ENCODE measurements at regions not wholly inside any gene's neighbourhood (a gene's known extent, or its start where the extent isn't known, plus 50 kb on each side); places are given as distances from the start of the nearest gene placed in this dataset.

GRCh38 chr3:89625945-89626344 is 518.5 kb downstream of the EPHA3 start:
- DNase-seq (ENCODE audit: low spot score): no peak

GRCh38 chr3:89628856-89629670 is 521.6 kb downstream of the EPHA3 start:
- no peak for DNase-seq (ENCODE audit: low spot score)

GRCh38 chr3:89635137-89635536 is 527.7 kb downstream of the EPHA3 start:
- DNase-seq (ENCODE audit: low spot score): no peak

GRCh38 chr3:89644716-89645115 is 537.3 kb downstream of the EPHA3 start:
- DNase-seq (ENCODE audit: low spot score): no peak

GRCh38 chr3:89649431-89649830 is 542.0 kb downstream of the EPHA3 start:
- no peak for DNase-seq (ENCODE audit: low spot score)

GRCh38 chr3:89654031-89654430 is 546.6 kb downstream of the EPHA3 start:
- DNase-seq (ENCODE audit: low spot score): no peak

GRCh38 chr3:89656388-89656787 is 549.0 kb downstream of the EPHA3 start:
- DNase-seq (ENCODE audit: low spot score): no peak

GRCh38 chr3:89679686-89680085 is 572.3 kb downstream of the EPHA3 start:
- no peak for DNase-seq (ENCODE audit: low spot score)

GRCh38 chr3:89682556-89682955 is 575.1 kb downstream of the EPHA3 start:
- DNase-seq (ENCODE audit: low spot score): no peak

GRCh38 chr3:89685731-89686130 is 578.3 kb downstream of the EPHA3 start:
- DNase-seq (ENCODE audit: low spot score): no peak

- DNase-seq (ENCODE audit: low spot score): peak; percentile 81
Observed at GRCh38 chr3:89690646-89691045, 583.2 kb downstream of the EPHA3 start.

- DNase-seq (ENCODE audit: low spot score): no peak
Observed at GRCh38 chr3:89692601-89693000, 585.2 kb downstream of the EPHA3 start.

- DNase-seq (ENCODE audit: low spot score): peak; percentile 13
Observed at GRCh38 chr3:89697321-89697916, 590.0 kb downstream of the EPHA3 start.

GRCh38 chr3:89698208-89698830 is 590.9 kb downstream of the EPHA3 start:
- peak; percentile 4 for DNase-seq (ENCODE audit: low spot score)

GRCh38 chr3:89699229-89699628 is 591.8 kb downstream of the EPHA3 start:
- no peak for DNase-seq (ENCODE audit: low spot score)

GRCh38 chr3:89699771-89700170 is 592.4 kb downstream of the EPHA3 start:
- peak; percentile 7 for DNase-seq (ENCODE audit: low spot score)

GRCh38 chr3:89702404-89702803 is 595.0 kb downstream of the EPHA3 start:
- no peak for DNase-seq (ENCODE audit: low spot score)

- DNase-seq (ENCODE audit: low spot score): no peak
Observed at GRCh38 chr3:89713196-89713595, 605.8 kb downstream of the EPHA3 start.

GRCh38 chr3:89714237-89714636 is 606.8 kb downstream of the EPHA3 start:
- DNase-seq (ENCODE audit: low spot score): no peak

- DNase-seq (ENCODE audit: low spot score): peak; percentile 5
Observed at GRCh38 chr3:89740080-89740880, 632.9 kb downstream of the EPHA3 start.

GRCh38 chr3:89740881-89741177 is 633.4 kb downstream of the EPHA3 start:
- peak; percentile 68 for DNase-seq (ENCODE audit: low spot score)

- no peak for DNase-seq (ENCODE audit: low spot score)
Observed at GRCh38 chr3:89742546-89742945, 635.1 kb downstream of the EPHA3 start.

Measured in H4 (cell line).